HCT116 (cell line): ENCODE measurements at regions not wholly inside any gene's neighbourhood (a gene's known extent, or its start where the extent isn't known, plus 50 kb on each side); places are given as distances from the start of the nearest gene placed in this dataset.

Experiments
- ATAC-seq: fragments of 200-7000 bp; cut with Tn5 transposase; 2 replicates; pipeline ENCODE4 v1.9.1; 2020; ENCODE audit warnings: mild to moderate bottlenecking, moderate library complexity
- BruUV-seq: library from RNA; stranded (reverse); fragments of 400-500 nt; replicated peaks from 2 replicates; lab custom pipeline; 2021; lab: Mats Ljungman, UMichigan
- CTCF ChIA-PET: fragments of 300-600 bp; sonication (Branson Sonifier 250); formaldehyde crosslinking; loops from one replicate; lab custom pipeline; 2021; ENCODE audit warnings: antibody characterized with exemption; lab: Charles Lee
- POLR2A ChIA-PET: fragments of 300-600, 350-600 bp; sonication (Branson Sonifier 250); formaldehyde crosslinking; loops from one replicate; lab custom pipeline; 2021; ENCODE audit warnings: antibody characterized with exemption; lab: Charles Lee
- RAD21 ChIA-PET, 2 experiments: fragments of 300-600 bp; sonication (Branson Sonifier 250); formaldehyde crosslinking; loops; one replicate each; lab custom pipeline; 2023; ENCODE audit warnings: low total read pairs in 2 of 2; ENCODE audit not compliant: uncharacterized antibody in 2 of 2, unreplicated experiment in 2 of 2, low non-redundant PET in 1 of 2; lab: Charles Lee
- DNase-seq: peaks from one replicate; pipeline ENCODE4 v3.0.0-alpha.2; 2010; ENCODE audit warnings: low read depth, low spot score
- H2AFZ ChIP-seq: fragments of 200-600 bp; shearing (Covaris generic), sonication (generic); 2 replicates; pipeline ENCODE4 v1.6.1; 2017; ENCODE audit warnings: low read depth, mixed run types, mixed read lengths, antibody characterized with exemption, low read length; ENCODE audit not compliant: poor library complexity, severe bottlenecking
- H3K27ac ChIP-seq: 2 replicates; pipeline ENCODE4 v1.5.1; 2012; ENCODE audit warnings: low read depth, low read length
- H3K27me3 ChIP-seq: fragments of 200-600 bp; sonication (generic); 2 replicates; pipeline ENCODE4 v1.6.1; 2016; ENCODE audit warnings: mixed run types, low read length, mixed read lengths; ENCODE audit not compliant: insufficient read depth
- H3K36me3 ChIP-seq, 2 experiments: fragments of 200-500 bp in 1 of 2; fragments of 200-600 bp in 1 of 2; sonication (Bioruptor generic) in 1 of 2; sonication (generic) in 1 of 2; 2 replicates each; pipeline versions ENCODE4 v1.5.1 to v1.6.1; 2014 to 2016; ENCODE audit warnings: low read length in 2 of 2, inconsistent platforms in 1 of 2, mixed read lengths in 1 of 2, mixed run types in 1 of 2; ENCODE audit not compliant: insufficient read depth in 2 of 2, control insufficient read depth in 1 of 2
- H3K4me1 ChIP-seq, 2 experiments: fragments of 200-600 bp in 1 of 2; sonication (generic) in 1 of 2; 2 replicates each; pipeline versions ENCODE4 v1.5.1 to v1.6.1; 2012 to 2017; ENCODE audit warnings: low read length in 2 of 2, inconsistent platforms in 1 of 2, mild to moderate bottlenecking in 1 of 2, mixed read lengths in 1 of 2, mixed run types in 1 of 2, moderate library complexity in 1 of 2; ENCODE audit not compliant: insufficient read depth in 2 of 2, control insufficient read depth in 1 of 2
- H3K4me2 ChIP-seq: fragments of 200-600 bp; sonication (generic); 2 replicates; pipeline ENCODE4 v1.6.1; 2017; ENCODE audit warnings: mixed run types, low read length, mixed read lengths
- H3K4me3 ChIP-seq, 2 experiments: fragments of 200-600 bp in 1 of 2; sonication (generic) in 1 of 2; replicated peaks in 1 of 2; 2 replicates each; pipeline ENCODE4 v1.5.1; 2011 to 2016; ENCODE audit warnings: low read length in 2 of 2, control low read depth in 1 of 2, low read depth in 1 of 2, mild to moderate bottlenecking in 1 of 2, mixed read lengths in 1 of 2, mixed run types in 1 of 2
- H3K79me2 ChIP-seq: fragments of 200-600 bp; sonication (generic); 2 replicates; pipeline ENCODE4 v1.6.1; 2017; ENCODE audit warnings: mild to moderate bottlenecking, mixed run types, low read length, moderate library complexity, mixed read lengths; ENCODE audit not compliant: insufficient read depth
- H3K9ac ChIP-seq: fragments of 200-600 bp; sonication (generic); 2 replicates; pipeline ENCODE4 v1.6.1; 2016; ENCODE audit warnings: low read length, mixed read lengths
- H3K9me2 ChIP-seq: fragments of 200-600 bp; sonication (generic), shearing (Covaris generic); 2 replicates; pipeline ENCODE4 v1.6.1; 2017; ENCODE audit warnings: mixed run types, mild to moderate bottlenecking, moderate library complexity; ENCODE audit not compliant: insufficient read depth
- H3K9me3 ChIP-seq, 2 experiments: fragments of 200-500 bp in 1 of 2; fragments of 200-600 bp in 1 of 2; sonication (Bioruptor generic) in 1 of 2; sonication (generic) in 1 of 2; 2 replicates each; pipeline ENCODE4 v1.6.1; 2014 to 2017; ENCODE audit warnings: low read length in 2 of 2, mixed read lengths in 2 of 2, inconsistent platforms in 1 of 2, low read depth in 1 of 2, mild to moderate bottlenecking in 1 of 2, mixed run types in 1 of 2, moderate library complexity in 1 of 2; ENCODE audit not compliant: control insufficient read depth in 1 of 2, insufficient read depth in 1 of 2
- H4K20me1 ChIP-seq: fragments of 200-600 bp; sonication (generic), shearing (Covaris generic); 2 replicates; pipeline ENCODE4 v1.6.1; 2017; ENCODE audit warnings: mixed run types, mild to moderate bottlenecking, moderate library complexity; ENCODE audit not compliant: insufficient read depth
- CBX3 ChIP-seq: IDR thresholded peaks from 2 replicates; pipeline ENCODE4 v1.6.1; 2012; ENCODE audit warnings: low read depth
- EGR1 ChIP-seq: IDR thresholded peaks from 2 replicates; pipeline ENCODE4 v1.6.1; 2012; ENCODE audit warnings: low read depth
- ELF1 ChIP-seq: IDR thresholded peaks from 2 replicates; pipeline ENCODE4 v1.6.1; 2012; ENCODE audit warnings: low read depth, borderline replicate concordance
- EZH2 ChIP-seq: fragments of 200-600 bp; sonication (generic); IDR thresholded peaks from 2 replicates; pipeline ENCODE4 v1.6.1; 2017; ENCODE audit warnings: antibody characterized with exemption, mixed run types
- FOSL1 ChIP-seq: IDR thresholded peaks from 2 replicates; pipeline ENCODE4 v1.6.1; 2012; ENCODE audit warnings: low read depth
- POLR2A ChIP-seq: IDR thresholded peaks from 2 replicates; pipeline ENCODE4 v1.7.0; 2011; ENCODE audit warnings: borderline replicate concordance; ENCODE audit not compliant: insufficient read depth, insufficient read length; ENCODE audit errors: extremely low read depth
- RAD21 ChIP-seq: IDR thresholded peaks from 2 replicates; pipeline ENCODE4 v1.6.1; 2012; ENCODE audit warnings: low read depth, mild to moderate bottlenecking
- SIN3A ChIP-seq: IDR thresholded peaks from 2 replicates; pipeline ENCODE4 v1.6.1; 2012; ENCODE audit warnings: low read depth
- SP1 ChIP-seq: IDR thresholded peaks from 2 replicates; pipeline ENCODE4 v1.6.1; 2012; ENCODE audit warnings: low read depth
- ZFX ChIP-seq: fragments of 450-650 bp; IDR thresholded peaks from 2 replicates; pipeline ENCODE4 v1.6.1; 2017
- ZNF274 ChIP-seq: fragments of 200-500 bp; sonication (Bioruptor generic); IDR thresholded peaks from 2 replicates; pipeline ENCODE4 v1.6.1; 2014; ENCODE audit warnings: mild to moderate bottlenecking, low read depth, low read length, inconsistent platforms
- intact Hi-C: fragments of 100-400 bp; cut with micrococcal nuclease; formaldehyde crosslinking; loops from 2 replicates; pipeline ENCODE4 v1.10.0; 2022
- TF ChIP-seq, protein P1 (sequence below), 3 experiments: fragments of 200-600 bp in 1 of 3; sonication (generic) in 1 of 3; IDR thresholded peaks in 2 of 3; conservative IDR thresholded peaks in 1 of 3; 2 replicates each; pipeline ENCODE4 v1.5.1; 2012 to 2017; ENCODE audit warnings: low read depth in 2 of 3, low read length in 2 of 3, antibody characterized with exemption in 1 of 3, borderline replicate concordance in 1 of 3, control low read depth in 1 of 3, mild to moderate bottlenecking in 1 of 3, mixed read lengths in 1 of 3, mixed run types in 1 of 3, moderate library complexity in 1 of 3; ENCODE audit not compliant: insufficient read depth in 1 of 3
- TF ChIP-seq, protein P2 (sequence below): IDR thresholded peaks from 2 replicates; pipeline ENCODE4 v1.6.1; 2012; ENCODE audit warnings: low read depth
- TF ChIP-seq, protein P3 (sequence below): IDR thresholded peaks from 2 replicates; pipeline ENCODE4 v1.6.1; 2012
- TF ChIP-seq, protein P4 (sequence below): IDR thresholded peaks from 2 replicates; pipeline ENCODE4 v1.6.1; 2012
- TF ChIP-seq, protein P5 (sequence below): IDR thresholded peaks from 2 replicates; pipeline ENCODE4 v1.6.1; 2011; ENCODE audit warnings: mild to moderate bottlenecking, low read length, moderate library complexity; ENCODE audit not compliant: insufficient replicate concordance; ENCODE audit errors: extremely low read depth

DNA sequence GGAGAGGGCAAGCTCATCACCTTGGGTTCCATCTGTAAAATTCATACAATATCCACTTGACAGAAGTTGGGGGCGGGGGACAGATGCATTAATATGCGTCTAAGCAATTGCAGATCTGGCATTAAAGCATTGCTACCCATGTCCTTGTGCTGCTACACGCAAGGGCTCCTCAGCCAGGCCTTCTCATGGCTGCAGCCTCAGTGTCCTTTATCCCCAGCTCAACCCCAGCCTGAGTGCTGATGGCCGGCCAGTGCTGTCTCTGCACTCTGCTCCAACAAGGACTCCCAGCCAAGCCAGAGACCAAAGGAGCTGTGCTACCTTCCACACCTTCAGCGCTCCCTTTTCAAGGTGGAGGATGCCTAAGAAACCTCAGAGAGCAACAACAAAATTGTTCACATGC, 188.5 kb upstream of the STXBP5 start:
- Histone ChIP-seq H4K20me1 (no peaks in the 10 kb centered on the region), H3K9me2 (no peaks in the 10 kb centered on the region), H3K27me3 (no peaks in the 10 kb centered on the region), H3K4me2 (no peak overlapping the region), H2AFZ (no peak overlapping the region), H3K9me3 (no peaks in the 10 kb centered on the region), H3K4me3 (no peak overlapping the region), H3K79me2 (no peaks in the 10 kb centered on the region), H3K4me1 (no peaks in the 10 kb centered on the region), H3K9ac (no peak overlapping the region), H3K36me3 (no peaks in the 10 kb centered on the region), H3K27ac (no peak overlapping the region)
- ChIA-PET RAD21 (no interaction called here), POLR2A (no interaction called here), CTCF (no interaction called here)
- intact Hi-C loops: no loop called here
- DNase-seq (no peak), ATAC-seq (no peak)
- no TSS peak for BruUV-seq
- TF ChIP-seq, protein P1, sequence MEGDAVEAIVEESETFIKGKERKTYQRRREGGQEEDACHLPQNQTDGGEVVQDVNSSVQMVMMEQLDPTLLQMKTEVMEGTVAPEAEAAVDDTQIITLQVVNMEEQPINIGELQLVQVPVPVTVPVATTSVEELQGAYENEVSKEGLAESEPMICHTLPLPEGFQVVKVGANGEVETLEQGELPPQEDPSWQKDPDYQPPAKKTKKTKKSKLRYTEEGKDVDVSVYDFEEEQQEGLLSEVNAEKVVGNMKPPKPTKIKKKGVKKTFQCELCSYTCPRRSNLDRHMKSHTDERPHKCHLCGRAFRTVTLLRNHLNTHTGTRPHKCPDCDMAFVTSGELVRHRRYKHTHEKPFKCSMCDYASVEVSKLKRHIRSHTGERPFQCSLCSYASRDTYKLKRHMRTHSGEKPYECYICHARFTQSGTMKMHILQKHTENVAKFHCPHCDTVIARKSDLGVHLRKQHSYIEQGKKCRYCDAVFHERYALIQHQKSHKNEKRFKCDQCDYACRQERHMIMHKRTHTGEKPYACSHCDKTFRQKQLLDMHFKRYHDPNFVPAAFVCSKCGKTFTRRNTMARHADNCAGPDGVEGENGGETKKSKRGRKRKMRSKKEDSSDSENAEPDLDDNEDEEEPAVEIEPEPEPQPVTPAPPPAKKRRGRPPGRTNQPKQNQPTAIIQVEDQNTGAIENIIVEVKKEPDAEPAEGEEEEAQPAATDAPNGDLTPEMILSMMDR (IDR thresholded peaks at IDR 0.05 in 2 of 3, conservative IDR thresholded peaks at IDR 0.05 in 1 of 3; ENCODE audit: borderline replicate concordance in 1 of 3, insufficient read depth in 1 of 3, low read depth in 2 of 3, low read length in 2 of 3): no peak
- TF ChIP-seq SP1: no peak
- no peak for TF ChIP-seq EZH2
- no peak for TF ChIP-seq CBX3
- no peak for TF ChIP-seq RAD21
- no peak for TF ChIP-seq ZFX
- TF ChIP-seq ELF1: no peak
- TF ChIP-seq, protein P2, sequence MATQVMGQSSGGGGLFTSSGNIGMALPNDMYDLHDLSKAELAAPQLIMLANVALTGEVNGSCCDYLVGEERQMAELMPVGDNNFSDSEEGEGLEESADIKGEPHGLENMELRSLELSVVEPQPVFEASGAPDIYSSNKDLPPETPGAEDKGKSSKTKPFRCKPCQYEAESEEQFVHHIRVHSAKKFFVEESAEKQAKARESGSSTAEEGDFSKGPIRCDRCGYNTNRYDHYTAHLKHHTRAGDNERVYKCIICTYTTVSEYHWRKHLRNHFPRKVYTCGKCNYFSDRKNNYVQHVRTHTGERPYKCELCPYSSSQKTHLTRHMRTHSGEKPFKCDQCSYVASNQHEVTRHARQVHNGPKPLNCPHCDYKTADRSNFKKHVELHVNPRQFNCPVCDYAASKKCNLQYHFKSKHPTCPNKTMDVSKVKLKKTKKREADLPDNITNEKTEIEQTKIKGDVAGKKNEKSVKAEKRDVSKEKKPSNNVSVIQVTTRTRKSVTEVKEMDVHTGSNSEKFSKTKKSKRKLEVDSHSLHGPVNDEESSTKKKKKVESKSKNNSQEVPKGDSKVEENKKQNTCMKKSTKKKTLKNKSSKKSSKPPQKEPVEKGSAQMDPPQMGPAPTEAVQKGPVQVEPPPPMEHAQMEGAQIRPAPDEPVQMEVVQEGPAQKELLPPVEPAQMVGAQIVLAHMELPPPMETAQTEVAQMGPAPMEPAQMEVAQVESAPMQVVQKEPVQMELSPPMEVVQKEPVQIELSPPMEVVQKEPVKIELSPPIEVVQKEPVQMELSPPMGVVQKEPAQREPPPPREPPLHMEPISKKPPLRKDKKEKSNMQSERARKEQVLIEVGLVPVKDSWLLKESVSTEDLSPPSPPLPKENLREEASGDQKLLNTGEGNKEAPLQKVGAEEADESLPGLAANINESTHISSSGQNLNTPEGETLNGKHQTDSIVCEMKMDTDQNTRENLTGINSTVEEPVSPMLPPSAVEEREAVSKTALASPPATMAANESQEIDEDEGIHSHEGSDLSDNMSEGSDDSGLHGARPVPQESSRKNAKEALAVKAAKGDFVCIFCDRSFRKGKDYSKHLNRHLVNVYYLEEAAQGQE: no peak
- TF ChIP-seq, protein P3, sequence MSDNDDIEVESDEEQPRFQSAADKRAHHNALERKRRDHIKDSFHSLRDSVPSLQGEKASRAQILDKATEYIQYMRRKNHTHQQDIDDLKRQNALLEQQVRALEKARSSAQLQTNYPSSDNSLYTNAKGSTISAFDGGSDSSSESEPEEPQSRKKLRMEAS: no peak
- TF ChIP-seq POLR2A: no peak
- no peak for TF ChIP-seq ZNF274
- no peak for TF ChIP-seq FOSL1
- TF ChIP-seq, protein P4, sequence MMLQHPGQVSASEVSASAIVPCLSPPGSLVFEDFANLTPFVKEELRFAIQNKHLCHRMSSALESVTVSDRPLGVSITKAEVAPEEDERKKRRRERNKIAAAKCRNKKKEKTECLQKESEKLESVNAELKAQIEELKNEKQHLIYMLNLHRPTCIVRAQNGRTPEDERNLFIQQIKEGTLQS: no peak
- no peak for TF ChIP-seq EGR1
- TF ChIP-seq SIN3A: no peak
- TF ChIP-seq, protein P5, sequence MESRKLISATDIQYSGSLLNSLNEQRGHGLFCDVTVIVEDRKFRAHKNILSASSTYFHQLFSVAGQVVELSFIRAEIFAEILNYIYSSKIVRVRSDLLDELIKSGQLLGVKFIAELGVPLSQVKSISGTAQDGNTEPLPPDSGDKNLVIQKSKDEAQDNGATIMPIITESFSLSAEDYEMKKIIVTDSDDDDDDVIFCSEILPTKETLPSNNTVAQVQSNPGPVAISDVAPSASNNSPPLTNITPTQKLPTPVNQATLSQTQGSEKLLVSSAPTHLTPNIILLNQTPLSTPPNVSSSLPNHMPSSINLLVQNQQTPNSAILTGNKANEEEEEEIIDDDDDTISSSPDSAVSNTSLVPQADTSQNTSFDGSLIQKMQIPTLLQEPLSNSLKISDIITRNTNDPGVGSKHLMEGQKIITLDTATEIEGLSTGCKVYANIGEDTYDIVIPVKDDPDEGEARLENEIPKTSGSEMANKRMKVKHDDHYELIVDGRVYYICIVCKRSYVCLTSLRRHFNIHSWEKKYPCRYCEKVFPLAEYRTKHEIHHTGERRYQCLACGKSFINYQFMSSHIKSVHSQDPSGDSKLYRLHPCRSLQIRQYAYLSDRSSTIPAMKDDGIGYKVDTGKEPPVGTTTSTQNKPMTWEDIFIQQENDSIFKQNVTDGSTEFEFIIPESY: no peak
